HEK293 (cell line): ENCODE measurements at regions not wholly inside any gene's neighbourhood (a gene's known extent, or its start where the extent isn't known, plus 50 kb on each side); places are given as distances from the start of the nearest gene placed in this dataset.

Experiments used
- ZNF155 ChIP-seq: fragments of 450-650 bp; formaldehyde crosslinking; IDR thresholded peaks from 2 replicates; pipeline ENCODE4 v1.5.1; 2016; ENCODE audit warnings: missing biosample characterization, missing genetic modification characterization
- ZNF544 ChIP-seq: fragments of 450-650 bp; formaldehyde crosslinking; IDR thresholded peaks from 2 replicates; pipeline ENCODE4 v1.5.0; 2017; ENCODE audit warnings: missing biosample characterization, missing genetic modification characterization
- ZNF560 ChIP-seq: fragments of 450-650 bp; formaldehyde crosslinking; IDR thresholded peaks from 2 replicates; pipeline ENCODE4 v1.5.1; 2017; ENCODE audit warnings: missing biosample characterization, missing genetic modification characterization, borderline replicate concordance
- ZNF830 ChIP-seq: fragments of 450-650 bp; IDR thresholded peaks from 2 replicates; pipeline ENCODE4 v1.5.0; 2018; ENCODE audit warnings: missing biosample characterization, missing genetic modification characterization, low read depth, mild to moderate bottlenecking, moderate library complexity
- TF ChIP-seq, protein P1 (sequence below): fragments of 450-650 bp; formaldehyde crosslinking; IDR thresholded peaks from 2 replicates; pipeline ENCODE4 v1.5.1; 2016; ENCODE audit warnings: missing biosample characterization, missing genetic modification characterization

DNA sequence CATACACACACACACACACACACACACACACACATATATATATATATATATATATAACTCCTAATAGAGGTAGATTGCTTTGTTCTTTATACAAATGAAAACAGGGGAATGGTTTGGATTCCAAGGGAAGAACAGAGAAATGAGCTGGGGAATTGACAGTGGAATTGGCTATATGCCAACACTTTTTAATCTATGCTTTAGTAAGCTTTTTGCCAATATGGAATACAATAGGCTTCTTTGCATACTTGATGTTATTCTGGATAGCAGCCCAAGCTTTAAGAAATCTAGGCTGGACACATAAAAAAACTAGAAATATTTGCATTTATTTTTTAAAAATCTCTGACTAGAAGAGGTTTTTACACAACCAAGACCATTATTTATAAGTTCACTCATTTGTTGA lies 334.2 kb upstream of the MDFIC2 start:
- TF ChIP-seq ZNF560 (tag by site-specific recombination) (no peak), ZNF830 (no peak), ZNF544 (tag by site-specific recombination) (no peak), ZNF155 (no peak)
- TF ChIP-seq, protein P1, sequence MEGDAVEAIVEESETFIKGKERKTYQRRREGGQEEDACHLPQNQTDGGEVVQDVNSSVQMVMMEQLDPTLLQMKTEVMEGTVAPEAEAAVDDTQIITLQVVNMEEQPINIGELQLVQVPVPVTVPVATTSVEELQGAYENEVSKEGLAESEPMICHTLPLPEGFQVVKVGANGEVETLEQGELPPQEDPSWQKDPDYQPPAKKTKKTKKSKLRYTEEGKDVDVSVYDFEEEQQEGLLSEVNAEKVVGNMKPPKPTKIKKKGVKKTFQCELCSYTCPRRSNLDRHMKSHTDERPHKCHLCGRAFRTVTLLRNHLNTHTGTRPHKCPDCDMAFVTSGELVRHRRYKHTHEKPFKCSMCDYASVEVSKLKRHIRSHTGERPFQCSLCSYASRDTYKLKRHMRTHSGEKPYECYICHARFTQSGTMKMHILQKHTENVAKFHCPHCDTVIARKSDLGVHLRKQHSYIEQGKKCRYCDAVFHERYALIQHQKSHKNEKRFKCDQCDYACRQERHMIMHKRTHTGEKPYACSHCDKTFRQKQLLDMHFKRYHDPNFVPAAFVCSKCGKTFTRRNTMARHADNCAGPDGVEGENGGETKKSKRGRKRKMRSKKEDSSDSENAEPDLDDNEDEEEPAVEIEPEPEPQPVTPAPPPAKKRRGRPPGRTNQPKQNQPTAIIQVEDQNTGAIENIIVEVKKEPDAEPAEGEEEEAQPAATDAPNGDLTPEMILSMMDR (tag by site-specific recombination) = no peak
